ENCODE measurements at regions not wholly inside any gene's neighbourhood (a gene's known extent, or its start where the extent isn't known, plus 50 kb on each side); places are given as distances from the start of the nearest gene placed in this dataset.
A peak's percentile ranks its signal among the peaks of the same experiment; 100 is the strongest.

DNA sequence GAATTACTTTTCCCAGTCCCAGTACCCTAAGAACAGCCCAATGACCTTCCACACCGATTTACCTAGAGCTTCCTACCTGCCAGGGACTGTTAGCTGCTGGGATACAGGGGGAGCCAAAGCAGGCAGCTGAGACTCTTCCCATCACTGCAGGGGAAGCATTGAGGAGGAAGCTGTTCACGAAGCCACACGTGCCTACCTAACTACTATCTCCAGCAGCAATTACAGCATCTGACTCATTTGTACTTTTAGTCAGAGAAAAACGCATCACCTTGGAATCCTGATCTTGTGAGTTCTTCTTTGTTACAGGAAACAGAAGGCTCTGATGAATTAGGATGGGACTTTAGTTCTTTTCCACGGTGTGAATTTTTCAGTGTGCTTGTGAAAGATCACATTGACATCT, 113.7 kb upstream of the DHX40 start:
- DNase-seq: no peak

DNA sequence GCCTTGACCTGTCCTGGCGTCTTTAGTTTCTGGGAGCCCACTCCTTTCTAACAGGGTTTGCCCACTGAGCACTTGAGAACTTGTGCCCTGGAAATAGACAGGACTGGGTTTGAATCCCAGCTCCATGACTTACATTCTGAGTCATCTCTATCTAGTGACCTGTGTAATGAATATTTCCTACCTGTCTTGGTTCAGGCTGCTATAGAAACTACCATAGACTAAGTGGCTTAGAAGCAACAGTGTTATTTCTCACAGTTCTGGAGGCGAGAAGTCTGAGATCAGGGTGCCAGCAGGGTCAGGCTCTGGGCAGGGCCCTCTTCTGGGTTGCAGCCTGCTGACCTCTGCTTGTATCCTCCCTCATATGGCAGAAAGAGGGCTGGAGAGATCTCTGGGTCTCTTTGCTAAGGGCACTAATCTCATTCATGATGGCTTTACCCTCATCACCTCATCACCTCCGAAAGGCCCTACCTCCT, 110.7 kb upstream of the DHX40 start:
- no peak for DNase-seq

DNA sequence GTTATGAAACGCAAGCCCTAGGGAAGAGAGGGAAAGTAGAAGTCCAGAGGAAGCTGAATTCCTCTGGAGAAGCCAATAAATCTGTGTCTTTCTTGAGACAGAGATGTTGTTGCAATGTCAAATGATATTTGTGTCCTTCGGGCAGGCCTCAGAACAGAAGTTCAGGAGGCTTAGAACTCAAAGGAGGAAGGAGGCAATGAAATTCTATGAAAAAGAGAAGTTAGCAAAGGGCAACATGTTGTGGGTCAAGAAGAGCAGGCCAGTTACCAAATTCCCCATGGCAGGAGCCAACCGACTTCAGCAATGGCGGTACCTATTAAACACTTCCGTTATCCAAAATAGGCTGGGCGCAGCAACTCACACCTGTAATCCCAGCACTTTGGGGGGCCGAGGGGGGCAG, 109.0 kb upstream of the DHX40 start:
- no peak for DNase-seq

DNA sequence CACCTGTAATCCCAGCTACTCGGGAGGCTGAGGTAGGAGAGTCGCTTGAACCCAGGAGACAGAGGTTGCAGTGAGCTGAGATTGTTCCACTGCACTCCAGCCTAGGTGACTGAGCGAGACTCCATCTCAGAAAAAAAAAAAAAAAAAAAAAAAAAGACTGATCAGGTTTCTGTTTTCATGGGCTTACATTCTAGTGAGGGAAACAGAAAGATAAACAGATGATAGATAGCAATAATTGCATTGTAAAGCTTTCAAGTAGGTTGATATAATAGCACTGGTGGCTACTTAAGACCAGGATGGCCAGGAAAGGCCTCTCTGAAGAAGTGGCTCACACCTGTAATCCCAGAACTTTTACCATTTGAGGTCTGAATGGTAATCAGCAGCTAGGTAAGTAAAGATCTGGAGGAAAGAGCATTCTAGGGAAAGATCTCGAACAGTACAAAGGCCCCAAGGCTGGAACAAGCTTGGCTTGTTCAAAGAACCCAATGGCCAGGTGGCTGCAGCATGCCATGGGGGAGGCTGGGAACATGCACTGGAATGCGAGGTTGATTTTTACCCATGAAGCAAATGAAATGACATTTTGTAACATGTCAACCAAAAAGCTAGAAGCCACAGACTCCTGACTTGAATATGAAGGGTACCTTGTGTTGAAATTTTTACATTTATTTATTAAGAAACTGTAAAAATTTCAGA, 108.3 kb upstream of the DHX40 start:
- DNase-seq: no peak

DNA sequence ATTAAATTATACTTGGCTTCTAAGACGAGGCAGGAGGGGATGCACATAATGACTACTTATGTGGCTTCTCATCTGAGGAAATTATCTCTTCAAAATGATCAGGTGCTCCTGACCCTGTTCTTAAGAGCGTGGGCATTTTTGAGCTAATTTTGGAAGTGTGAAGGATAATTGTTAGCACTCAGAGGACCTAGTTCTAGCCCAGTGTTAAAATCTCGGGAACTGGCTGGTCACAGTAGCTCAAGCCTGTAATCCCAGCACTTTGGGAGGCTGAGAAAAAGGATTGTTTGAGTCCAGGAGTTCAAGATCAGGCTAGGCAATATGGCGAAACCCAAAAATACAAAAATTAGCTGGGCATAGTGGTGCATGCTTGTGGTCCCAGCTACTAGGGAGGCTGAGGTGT, 103.0 kb upstream of the DHX40 start:
- DNase-seq: no peak

DNA sequence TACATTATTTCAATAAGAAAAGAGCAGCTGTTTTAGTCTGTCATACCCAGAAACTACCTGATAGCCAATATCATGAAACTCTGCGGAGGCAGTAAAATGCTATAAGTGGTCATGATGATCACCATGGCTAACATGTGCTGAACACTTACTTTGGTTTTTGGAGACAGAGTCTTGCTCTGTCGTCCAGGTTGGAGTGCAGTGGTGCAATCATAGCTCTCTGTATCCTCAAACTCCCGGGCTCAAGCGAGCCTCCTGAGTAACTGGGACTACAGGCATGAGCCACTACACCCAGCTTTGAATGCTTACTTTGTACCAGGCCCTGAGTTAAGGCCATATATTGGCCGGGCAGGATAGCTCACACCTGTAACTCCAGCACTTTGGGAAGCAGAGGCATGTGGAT, 101.2 kb upstream of the DHX40 start:
- no peak for DNase-seq

DNA sequence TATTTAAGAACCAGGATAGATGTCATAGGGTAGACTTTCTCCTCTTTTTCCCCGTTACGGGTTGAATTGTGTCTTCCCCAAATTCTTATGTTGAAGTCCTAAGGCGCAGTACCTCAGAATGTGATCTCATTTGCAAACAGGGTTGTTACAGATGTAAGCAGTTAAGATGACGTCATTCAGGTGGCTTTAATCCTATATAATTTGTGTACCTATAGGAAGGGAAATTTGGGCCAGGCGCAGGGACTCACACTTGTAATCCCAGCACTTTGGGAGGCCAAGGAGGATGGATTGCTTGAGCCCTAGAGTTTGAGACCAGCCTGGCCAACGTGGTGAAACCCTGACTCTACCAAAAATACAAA, 99.5 kb upstream of the DHX40 start:
- no peak for DNase-seq

DNA sequence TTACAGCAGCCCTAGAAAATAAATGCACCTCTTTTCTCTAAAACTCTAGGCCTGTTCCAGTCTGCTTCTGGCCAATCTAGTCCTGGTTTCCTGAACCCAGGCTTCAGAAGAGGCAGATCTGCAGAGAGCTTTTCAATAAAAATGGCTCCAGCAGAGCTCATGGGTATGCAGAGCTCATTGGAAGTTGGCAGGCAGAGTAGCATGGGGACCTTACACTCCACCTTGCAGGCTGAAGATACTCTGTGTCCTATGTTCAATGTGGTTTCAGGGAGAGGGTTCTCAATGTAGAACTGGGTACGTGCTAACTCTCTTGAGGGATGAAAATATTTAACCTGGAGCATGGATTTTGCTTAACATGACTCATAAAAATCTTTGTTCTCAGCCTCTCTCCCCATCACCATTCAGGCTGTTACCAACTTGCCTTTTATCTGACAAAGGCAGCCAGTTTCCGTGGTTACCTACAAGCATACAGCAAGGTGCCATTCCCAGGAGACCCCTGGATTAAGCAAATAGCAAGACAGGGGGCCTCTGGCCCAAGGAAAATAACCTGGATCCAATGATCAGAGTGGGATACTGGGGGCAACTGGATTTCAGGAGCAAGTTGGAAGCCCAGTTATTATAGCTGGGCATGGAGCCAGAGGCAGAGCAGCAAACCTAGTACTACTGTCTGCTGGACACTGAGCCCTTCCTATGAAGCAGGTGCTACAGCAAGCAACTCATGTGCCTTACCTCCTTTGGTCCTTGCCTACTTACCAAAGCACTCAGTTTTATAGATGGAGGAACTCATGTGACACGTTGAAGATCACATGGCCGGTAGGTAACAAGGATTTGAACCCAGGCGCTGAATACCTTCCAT, 98.2 kb upstream of the DHX40 start:
- no peak for DNase-seq

DNA sequence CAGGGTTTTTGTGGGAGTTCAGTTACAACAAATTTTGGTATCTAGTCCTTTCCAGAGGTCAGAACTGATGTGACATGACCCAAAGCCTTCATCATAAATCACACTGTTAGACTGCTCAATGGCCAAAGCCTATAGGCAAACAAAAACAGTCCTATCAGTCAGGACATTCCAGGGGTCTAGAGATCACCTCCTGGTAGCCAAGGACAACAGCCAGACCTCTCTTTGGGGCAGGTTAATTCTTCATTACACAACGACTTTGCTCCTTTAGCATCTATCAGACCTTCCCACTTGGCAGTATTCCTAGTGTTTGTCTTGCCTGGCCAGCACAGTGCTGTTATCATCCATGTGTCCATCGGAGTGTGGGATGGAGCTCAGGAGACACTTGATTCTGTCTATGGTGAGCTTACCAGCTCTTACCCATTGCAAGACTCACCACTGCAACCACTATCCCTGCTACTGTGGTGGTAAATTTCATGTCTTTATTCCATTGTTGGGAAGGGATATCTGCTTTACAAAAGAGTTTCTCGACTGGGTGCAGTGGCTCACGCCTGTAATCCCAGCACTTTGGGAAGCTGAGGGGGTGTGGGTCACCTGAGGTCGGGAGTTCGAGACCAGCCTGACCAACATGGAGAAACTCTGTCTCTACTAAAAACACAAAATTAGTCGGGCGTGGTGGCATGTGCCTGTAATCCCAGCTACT, 95.5 kb upstream of the DHX40 start:
- DNase-seq: no peak

DNA sequence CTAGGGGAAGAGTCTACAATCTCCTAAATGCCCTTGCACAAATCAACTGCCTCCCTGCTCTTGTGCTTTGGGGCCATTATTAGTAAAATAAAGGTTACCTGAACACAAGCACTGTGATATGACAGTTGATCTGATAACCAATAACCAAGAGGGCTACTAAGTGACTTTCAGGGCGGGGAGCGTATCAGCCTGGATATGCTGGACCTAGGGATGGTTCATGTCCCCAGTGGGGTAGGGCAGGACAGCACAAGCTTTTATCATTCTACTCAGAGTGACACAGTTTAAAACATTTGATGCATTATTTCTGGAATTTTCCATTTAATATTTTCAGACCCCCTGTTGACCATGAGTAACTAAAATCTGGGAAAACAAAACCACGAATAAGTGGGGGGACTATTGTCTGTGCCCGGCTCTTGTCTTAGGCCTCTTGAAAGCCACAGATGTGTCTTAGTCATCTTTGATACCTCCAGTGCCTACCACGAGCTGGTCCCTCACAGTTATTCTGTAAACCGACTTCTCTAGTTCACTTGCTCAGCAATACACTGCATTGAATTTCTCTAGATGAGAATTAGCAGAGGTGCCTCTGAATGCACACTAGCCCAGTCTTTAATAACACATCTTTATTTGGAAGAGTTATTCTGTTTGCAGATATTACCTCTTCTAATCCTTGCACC, 94.6 kb upstream of the DHX40 start:
- DNase-seq: no peak

DNA sequence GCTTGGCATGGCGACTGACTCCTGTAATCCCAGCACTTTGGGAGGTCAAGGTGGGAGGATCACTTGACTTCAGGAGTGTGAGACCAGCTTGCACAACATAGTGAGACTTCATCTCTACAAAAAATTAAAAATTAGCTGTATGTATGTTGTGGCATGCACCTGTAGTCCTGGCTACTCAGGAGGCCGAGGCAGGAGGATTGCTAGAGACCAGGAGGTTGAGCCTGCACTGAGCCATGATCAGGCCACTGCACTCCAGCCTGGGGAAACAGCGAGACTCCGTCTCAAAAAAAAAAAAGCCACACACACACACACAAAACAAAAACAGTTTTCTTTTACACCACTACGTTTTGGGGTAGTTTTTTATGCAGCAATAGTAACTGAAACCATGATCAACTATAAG, 89.0 kb upstream of the DHX40 start:
- no peak for DNase-seq

DNA sequence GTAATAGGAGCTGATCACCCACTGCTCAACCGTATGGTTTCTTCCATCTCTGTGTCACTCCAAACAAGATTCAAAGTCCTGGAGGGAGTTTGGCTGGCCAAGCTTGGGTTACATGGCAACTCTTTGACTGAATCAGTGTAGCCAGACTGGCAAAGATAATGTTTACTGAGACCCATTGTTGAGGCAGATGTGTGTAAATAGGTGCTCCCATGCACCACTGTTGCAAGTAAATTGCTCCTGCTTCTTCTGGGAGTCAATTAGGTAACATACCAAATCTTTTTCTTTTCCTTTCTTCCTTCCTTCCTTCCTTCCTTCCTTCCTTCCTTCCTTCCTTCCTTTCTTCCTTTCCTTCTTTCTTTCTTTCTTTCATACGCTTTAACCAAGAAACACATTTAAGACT, 86.3 kb upstream of the DHX40 start:
- no peak for DNase-seq

DNA sequence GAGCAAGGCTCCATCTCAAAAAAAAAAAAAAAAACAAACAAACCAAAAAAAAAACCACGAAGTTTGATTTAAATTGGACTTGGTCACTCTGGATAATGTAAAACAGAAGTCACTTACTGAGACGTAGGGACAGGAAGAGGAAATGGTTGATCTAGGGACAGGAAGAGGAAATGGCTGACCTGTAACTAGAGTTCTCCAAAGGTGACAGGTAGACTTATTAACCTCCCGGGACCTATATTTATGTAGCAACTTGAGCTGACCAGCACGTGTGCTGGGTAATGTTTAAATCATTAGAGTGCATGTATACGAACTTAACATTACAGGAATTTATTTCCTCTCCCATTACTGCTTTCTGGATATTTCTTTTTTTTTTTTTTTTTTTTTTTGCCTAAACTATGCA, 81.5 kb upstream of the DHX40 start:
- no peak for DNase-seq

DNA sequence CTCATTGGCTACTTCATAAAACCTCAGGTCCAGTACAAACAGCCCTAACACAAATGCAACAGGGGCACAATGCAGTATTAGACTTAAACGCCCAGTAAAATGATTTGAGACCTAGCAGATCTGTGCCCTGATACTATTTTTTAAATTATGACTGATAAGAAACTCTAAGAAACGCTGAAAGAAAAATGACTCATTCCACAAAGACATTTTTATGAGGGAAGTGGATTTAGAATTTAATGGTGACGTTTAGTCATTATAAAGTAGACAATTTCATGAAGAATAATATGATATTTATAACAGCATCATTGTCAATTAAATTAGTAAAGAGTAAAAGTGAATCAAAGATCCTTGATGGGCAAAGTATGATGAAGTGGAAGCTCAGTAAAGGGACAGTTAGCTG, 80.4 kb upstream of the DHX40 start:
- DNase-seq: no peak

DNA sequence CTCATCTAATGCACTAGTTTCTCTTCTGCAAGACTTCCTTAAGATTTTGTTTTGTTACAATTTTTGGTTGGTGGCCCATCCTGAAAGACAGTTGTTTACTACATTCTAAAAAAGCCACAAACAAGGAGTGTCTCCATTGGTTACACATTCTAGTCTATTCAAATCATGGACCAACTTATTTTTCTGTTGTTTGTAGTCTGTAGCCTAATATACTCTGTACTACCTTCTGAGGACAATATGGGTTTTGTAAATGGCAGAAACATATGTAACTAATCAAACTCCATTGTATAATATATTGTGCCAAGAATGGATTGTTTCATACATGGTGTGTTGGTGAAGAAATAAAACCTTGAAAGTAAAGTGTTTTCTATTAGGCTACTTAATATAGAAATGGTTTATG, 79.5 kb upstream of the DHX40 start:
- DNase-seq: no peak

DNA sequence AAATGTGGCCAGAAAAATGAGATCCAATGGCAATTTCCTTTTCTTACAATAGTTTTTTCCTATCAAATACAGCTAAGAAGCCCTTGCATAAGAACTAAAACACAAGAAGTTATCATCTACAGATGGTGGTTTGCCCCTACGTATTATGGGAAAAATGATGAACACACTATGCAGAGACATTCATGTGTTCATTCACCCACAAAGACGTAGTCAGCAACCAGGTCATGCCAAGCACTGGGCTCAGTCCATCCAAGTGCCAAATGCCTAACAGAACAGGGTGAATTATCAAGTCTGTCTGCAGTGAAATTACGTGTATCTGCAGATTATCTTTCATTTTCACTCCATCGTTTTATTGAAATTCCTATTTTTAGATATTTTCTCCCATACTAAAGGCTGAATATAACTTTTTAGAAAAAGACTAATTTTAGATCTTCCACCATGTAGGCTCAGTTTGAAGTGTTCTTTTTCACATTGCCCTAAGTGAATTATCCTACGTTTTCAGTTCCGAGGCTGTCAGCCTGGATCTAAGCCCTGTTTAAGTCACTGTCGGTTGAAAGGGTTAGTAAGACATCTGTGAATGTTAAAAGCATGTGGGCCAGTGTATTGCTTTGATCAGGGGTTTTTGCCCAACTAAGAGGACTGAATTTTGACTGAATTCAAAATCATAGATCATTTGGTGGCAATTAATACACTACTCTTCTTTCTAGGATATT, 78.1 kb upstream of the DHX40 start:
- no peak for DNase-seq

DNA sequence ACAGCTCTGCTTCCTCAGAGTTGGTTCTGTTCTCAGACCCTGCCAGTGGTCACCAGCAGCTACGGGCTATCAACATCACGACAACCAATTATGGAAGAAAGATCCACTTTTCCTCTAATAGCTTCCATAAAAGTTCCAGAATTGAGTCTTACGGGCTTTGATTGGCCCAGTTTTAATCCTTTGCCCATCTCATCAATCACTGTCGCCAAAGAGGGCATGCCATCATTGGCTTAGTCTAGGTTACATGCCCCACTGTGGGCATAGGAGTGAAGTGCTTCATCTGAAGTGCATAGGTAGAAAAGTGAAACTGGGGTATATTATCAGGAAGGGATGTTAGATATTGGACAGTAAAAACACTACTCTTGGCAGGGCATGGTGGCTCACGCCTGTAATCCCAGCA, 76.6 kb upstream of the DHX40 start:
- DNase-seq: no peak

DNA sequence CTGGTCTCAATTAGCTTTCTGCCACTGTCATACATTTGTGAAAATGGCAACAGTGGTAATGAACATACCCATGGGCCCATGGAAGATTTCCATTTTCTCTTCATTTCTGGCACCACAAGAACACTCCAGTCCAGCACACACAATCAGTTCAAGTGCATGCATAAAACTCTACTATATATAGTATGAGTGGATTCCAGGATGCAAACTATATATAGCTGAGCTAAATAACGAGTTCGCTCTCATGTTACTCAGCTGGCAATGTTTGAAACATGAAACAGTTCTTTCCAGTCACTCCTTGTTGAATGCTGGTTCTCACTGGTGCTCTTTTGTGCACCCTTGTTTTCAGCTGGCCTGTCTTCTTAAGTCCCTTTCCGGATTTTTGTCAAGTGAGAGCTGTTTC, 75.2 kb upstream of the DHX40 start:
- DNase-seq: peak; percentile 26

DNA sequence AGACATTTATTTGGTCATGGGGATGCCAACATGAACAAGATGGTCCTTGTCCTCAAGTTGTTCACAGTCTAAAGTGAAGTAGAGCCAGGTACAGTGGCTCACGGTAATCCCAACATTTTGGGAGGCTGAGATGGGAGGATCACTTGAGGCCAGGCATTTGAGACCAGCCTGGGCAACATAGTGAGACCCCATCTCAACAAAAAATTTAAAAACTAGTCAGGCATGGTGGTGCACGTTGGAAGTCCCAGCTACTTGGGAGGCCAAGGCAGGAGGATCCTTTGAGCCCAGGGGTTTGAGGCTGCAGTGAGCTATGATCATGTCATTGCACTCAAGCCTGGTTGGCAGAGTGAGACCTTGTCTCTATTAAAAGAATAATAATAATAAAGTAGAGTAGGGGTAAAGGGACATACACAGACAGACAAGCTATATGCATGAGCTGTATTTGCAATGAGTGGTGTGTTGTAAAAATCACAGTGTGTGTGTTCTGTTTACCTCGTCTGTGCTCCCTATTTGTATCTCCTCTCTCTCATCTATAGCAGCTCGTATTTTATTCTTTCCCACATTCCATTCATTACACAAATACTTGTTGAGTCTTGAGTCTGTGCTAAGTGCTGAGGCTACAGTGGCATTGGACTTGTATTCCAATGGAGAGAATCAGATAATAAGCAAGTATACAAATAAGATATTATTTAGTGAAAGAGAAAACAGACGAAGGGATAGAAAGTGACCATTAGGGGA, 73.9 kb upstream of the DHX40 start:
- DNase-seq: no peak

DNA sequence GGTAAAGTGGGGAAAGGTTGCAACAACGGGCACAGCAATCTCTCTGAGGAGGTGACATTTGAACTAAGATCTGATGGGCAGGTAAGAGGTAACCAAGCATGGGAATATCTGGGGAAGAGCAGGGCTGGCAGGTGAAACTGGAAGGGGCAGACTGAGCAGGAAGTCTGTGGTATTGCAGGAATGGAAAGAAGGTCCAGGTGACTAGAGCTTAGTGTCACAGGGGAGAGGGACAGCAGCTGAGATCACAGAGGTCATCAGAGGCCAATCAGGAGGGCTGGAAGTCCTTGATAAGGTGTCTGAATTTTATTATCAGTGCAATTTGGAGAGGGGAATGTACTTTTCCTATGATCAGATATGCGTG, 73.3 kb upstream of the DHX40 start:
- no peak for DNase-seq

DNA sequence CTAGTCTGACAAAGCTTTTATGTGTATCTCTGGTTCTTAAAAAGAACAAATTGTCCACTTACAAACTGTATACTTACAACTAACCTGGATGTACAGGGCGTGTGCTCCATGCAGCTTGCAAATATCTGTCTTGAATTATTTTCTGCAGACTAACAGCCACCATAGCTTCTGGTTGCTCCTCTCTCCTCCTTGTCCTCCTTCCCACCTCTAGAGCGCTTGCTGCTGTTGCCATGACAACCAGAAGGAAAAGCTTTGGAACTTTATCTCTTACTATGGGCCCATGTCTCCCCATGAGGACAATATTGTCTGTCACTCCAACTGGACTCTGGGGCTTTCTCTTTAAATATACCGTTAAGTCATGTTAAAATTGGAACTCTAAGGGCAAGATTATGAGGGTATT, 71.5 kb upstream of the DHX40 start:
- no peak for DNase-seq

DNA sequence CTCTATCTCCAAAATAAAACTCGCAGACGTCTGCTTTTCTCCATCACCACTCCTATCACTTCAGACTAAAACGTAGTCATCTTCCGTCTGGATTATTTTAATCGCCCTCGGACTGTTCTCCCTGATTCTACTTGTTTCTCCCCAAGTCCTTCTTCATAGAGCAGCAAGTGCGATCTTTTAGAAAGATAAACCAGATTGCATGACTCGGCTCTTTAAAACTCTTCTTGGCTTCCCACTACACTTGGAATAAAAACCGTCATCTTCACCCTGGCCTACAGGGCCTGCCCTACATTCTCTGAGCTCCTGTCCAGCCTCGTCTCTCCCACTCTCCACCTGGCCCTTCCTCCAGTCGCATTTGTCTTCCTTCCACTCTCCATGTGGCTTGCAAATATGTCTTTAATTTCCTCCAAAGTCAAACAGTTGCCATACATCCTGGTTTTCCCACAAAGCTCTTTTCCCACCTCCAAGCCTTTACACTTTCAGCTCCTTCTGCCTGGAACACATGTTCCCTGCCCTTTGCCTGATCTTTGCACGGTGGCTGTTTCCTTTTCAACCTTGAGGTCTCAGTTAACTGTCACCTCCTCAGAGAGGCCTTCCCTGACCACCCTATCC, 70.5 kb upstream of the DHX40 start:
- no peak for DNase-seq
